SJCRH30 (cell line): ENCODE measurements at regions not wholly inside any gene's neighbourhood (a gene's known extent, or its start where the extent isn't known, plus 50 kb on each side); places are given as distances from the start of the nearest gene placed in this dataset.

Source experiments
- DNase-seq, 2 experiments: peaks; one replicate each; pipeline ENCODE4 v3.0.0-alpha.2; 2015 to 2020
- H3K27ac ChIP-seq: fragments of 250-450 bp; sonication (Bioruptor Pico); 2 replicates; pipeline ENCODE4 v1.5.1; 2020; ENCODE audit warnings: mild to moderate bottlenecking, moderate library complexity
- H3K27me3 ChIP-seq: fragments of 250-450 bp; sonication (Bioruptor Pico); 2 replicates; pipeline ENCODE4 v1.5.1; 2020; ENCODE audit warnings: mild to moderate bottlenecking, moderate library complexity
- H3K36me3 ChIP-seq: fragments of 250-450 bp; sonication (Bioruptor Pico); 2 replicates; pipeline ENCODE4 v1.5.1; 2020; ENCODE audit warnings: mild to moderate bottlenecking, moderate library complexity
- H3K4me1 ChIP-seq: fragments of 250-450 bp; sonication (Bioruptor Pico); 2 replicates; pipeline ENCODE4 v1.5.1; 2020; ENCODE audit warnings: mild to moderate bottlenecking, moderate library complexity
- H3K4me3 ChIP-seq: fragments of 250-450 bp; sonication (Bioruptor Pico); 2 replicates; pipeline ENCODE4 v1.5.1; 2020; ENCODE audit warnings: mild to moderate bottlenecking, moderate library complexity
- H3K9me3 ChIP-seq: fragments of 250-450 bp; sonication (Bioruptor Pico); replicated peaks from 2 replicates; pipeline ENCODE4 v1.5.1; 2020; ENCODE audit warnings: mild to moderate bottlenecking, moderate library complexity

DNA sequence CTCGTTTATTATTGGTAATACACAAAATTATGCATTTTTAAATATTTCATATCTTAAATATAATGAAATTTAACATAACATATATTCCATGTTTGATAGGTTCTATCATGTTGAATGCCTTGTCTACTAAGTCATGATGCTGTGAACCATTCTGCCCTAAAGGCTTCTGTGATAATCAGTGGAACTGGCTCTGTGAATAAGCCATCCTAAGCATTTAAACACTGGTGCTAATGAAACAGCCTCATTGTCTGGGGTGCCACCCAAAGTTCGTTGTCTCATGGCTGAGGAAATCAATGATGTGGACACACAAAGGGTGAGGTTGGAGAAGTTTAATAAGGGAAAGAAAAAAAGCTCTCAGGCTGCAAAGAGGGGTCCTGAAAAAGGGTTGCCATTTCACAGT lies 264.7 kb upstream of the ZRANB2 start:
- Histone ChIP-seq H3K27me3 (no peaks in the 10 kb centered on the region), H3K4me3 (no peak overlapping the region), H3K27ac (no peak overlapping the region), H3K36me3 (no peaks in the 10 kb centered on the region), H3K4me1 (no peaks in the 10 kb centered on the region), H3K9me3 (no peaks in the 10 kb centered on the region)
- no peak for DNase-seq

DNA sequence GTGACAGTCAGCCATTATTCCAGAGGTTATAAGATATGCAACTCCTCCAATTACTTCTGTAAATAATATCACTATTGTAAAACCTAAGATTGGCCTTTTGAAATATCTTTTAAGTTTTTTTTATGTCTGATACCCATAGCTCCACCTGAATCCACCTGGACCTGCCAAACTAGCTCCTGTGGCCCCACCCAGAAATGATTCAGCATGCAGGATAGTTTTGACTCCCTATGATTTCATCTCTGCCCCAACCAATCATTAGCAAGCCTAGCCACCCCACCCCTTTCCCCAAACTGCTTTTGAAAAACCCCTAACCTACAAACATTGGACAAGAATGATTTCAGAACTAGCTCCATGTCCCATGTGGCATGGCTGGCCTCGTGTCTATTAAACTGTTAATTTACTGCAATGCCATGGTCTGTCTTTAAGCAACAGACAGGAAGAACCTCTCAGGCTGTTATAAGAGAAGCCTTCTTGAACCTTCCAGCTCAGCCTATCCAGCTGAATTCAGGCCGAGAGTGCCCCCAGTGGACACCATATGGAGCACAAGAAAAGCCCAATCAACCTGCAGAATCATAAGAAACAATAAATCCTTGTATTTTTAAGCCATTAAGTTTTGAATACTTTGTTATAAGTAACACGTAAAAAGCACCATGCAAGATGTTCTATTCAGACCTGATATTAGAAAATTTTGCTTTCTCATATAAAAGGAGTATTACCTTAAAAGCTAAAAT lies 263.0 kb upstream of the ZRANB2 start:
- Histone ChIP-seq H3K4me1 (no peaks in the 10 kb centered on the region), H3K27ac (no peak overlapping the region), H3K36me3 (no peaks in the 10 kb centered on the region), H3K4me3 (no peak overlapping the region), H3K27me3 (no peaks in the 10 kb centered on the region), H3K9me3 (peaks cover 9% of the 10 kb centered on the region; the same call in 1 of the 2 replicates)
- DNase-seq = peak in 1 of 2 experiments; percentile 31

DNA sequence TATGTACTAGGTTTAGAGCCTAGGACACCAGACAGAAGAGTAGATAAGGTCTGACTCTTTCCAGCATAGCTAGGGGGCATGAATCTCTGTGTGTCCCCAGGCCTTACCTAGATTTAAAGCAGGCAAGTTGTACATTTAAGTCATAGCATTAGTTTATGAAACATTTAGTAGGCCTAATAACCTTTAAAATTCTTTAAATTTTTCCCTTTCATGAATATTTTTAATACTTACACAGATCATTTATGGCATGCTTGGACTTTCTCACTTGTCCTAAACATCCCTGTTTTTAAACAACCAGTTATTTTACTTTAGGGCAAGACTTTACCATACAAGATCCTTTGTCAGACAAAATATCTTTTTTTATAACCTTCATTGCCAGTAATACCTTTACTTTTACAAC lies 258.4 kb upstream of the ZRANB2 start:
- DNase-seq = peak in 1 of 2 experiments; percentile 13
- no peaks in the 10 kb centered on the region for H3K4me1 ChIP-seq
- no peak overlapping the region for H3K4me3 ChIP-seq
- H3K36me3 ChIP-seq = no peaks in the 10 kb centered on the region
- H3K27ac ChIP-seq = no peak overlapping the region
- no peaks in the 10 kb centered on the region for H3K27me3 ChIP-seq
- H3K9me3 ChIP-seq = peaks cover 10% of the 10 kb centered on the region; the same call in 1 of the 2 replicates

DNA sequence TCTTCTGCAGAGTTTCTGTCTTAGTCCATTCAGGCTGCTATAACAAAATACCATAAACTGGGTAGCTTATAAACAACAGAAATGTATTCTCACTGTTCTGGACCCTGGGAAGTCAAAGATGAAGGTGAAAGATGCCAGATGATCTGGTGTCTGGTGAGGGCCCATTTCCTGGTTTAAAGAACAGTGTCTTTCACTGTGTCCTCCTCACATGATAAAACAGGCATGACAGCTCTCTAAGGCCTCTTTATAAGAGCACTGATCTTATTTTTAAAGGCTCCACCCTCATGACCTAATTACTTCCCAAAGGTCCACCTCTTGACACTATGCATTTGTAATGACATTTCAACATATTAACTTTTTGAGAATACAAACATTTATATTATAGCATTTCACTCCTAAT lies 250.2 kb upstream of the ZRANB2 start:
- H3K27ac ChIP-seq = no peak overlapping the region
- H3K4me3 ChIP-seq = no peak overlapping the region
- no peak for DNase-seq
- H3K36me3 ChIP-seq = no peaks in the 10 kb centered on the region
- no peaks in the 10 kb centered on the region for H3K4me1 ChIP-seq
- H3K9me3 ChIP-seq = no peaks in the 10 kb centered on the region
- H3K27me3 ChIP-seq = no peaks in the 10 kb centered on the region

DNA sequence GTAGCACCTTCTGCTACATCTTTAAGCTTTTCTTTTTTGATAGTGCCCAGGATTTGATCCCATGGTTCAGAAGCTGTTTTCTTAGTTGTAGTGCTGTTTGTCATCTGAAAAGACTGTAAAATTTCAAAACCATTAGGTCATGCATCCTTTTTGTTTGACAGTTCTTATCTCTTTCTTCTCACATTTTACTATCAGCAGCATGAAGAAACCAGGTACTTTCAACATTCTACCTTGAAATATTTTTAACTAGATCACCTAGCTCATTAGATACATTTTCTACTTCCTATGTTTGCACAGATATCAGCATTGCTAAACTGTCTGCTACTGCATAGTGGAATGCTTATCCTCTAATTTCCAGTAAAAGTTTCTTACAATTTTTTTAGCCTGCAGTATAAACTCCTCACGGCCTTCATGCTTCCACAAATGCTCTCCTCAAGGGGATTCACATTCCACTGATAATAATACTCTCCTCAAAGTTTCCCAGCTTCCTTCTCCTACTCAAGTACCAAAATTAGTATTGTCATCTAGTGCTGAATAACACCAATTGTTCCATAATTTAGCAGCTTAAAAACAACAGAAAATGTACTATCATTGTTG lies 243.9 kb upstream of the ZRANB2 start:
- Histone ChIP-seq H3K4me3 (no peak overlapping the region), H3K36me3 (no peaks in the 10 kb centered on the region), H3K27me3 (no peaks in the 10 kb centered on the region), H3K27ac (no peak overlapping the region), H3K9me3 (no peaks in the 10 kb centered on the region), H3K4me1 (no peaks in the 10 kb centered on the region)
- DNase-seq = no peak

DNA sequence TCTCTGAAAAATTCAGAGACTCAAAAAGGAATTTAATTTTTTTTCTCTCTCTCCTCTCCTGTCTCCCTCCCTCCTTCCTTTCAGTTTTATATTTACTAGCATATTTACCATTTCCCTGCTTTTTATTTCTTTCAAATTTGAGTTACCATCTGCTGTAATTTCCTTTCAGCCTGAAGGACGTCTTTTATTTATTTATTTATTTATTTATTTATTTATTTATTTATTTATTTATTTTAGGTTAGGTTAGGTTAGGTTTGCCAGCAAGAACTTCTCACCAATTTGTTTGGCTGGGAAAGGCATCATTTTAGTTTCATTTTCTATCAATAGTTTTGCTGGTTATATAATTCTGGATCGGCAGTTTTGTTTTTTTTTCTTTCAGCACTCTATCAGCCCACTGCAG lies 231.7 kb upstream of the ZRANB2 start:
- no peak for DNase-seq
- H3K36me3 ChIP-seq = no peaks in the 10 kb centered on the region
- H3K27ac ChIP-seq = no peak overlapping the region
- H3K9me3 ChIP-seq = no peaks in the 10 kb centered on the region
- H3K4me3 ChIP-seq = no peak overlapping the region
- H3K4me1 ChIP-seq = peaks cover 4% of the 10 kb centered on the region
- H3K27me3 ChIP-seq = no peaks in the 10 kb centered on the region

DNA sequence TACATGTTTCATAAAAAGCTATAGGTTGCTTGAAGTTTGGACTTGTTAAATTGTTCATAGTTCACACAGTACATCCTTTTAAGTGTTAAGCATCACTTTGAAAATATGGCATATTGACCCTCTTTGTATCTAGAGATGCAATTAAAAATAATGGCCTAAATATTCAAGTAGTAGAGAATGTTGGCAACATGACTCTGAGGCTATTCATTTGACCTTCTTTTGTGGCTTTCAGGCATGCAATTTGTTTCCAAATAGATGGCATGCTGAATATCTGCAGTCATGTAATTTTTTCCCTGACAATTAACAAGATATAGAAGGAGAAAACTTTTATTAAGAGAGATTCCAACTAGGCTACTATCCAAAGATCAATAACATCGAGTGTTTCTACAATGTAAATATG lies 230.5 kb upstream of the ZRANB2 start:
- Histone ChIP-seq H3K27ac (no peak overlapping the region), H3K4me3 (no peak overlapping the region), H3K27me3 (no peaks in the 10 kb centered on the region), H3K4me1 (peaks cover 4% of the 10 kb centered on the region), H3K9me3 (no peaks in the 10 kb centered on the region), H3K36me3 (no peaks in the 10 kb centered on the region)
- DNase-seq = no peak

DNA sequence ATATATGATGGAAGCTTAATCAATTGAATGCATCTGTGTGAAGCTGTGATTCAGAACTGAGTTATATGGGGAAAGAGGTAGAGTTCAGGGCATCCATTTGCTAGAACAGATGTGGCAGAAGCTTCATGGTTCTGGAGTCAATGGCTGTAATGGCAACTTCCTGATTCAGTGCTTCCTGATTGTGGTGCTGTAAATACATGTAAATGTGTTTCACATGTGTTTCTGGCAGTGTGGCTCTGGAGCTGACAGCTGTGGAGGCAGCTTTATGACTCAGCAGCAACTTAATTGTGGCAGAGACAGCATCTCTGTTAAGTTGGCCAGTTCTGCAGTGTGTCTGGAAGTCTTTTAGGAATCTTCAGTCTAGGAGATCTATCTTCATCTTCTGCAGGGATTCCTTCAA lies 226.6 kb upstream of the ZRANB2 start:
- no peaks in the 10 kb centered on the region for H3K27me3 ChIP-seq
- peak; percentile 47 to 60 for DNase-seq
- no peak overlapping the region for H3K4me3 ChIP-seq
- H3K4me1 ChIP-seq = peaks cover 4% of the 10 kb centered on the region
- no peaks in the 10 kb centered on the region for H3K36me3 ChIP-seq
- H3K27ac ChIP-seq = no peak overlapping the region
- H3K9me3 ChIP-seq = no peaks in the 10 kb centered on the region

DNA sequence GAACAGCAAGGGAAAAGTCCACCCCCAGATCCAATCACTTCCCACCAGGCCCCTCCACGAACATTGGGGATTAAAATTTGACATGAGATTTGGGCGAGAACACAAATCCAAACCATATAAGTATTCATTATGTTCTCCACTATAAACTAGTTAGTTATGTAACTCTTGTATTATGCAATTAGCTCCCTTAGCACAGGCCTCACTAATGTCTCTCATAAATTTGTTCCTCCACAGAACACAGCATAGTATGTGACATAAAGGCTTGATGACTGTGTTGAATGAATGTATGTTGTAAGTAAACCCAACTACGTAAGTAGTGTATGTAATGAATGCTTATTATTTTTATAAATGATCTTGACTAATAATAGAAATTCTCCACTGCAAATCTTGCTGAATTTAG lies 223.3 kb upstream of the ZRANB2 start:
- Histone ChIP-seq H3K27ac (no peak overlapping the region), H3K27me3 (no peaks in the 10 kb centered on the region), H3K4me1 (peaks cover 4% of the 10 kb centered on the region), H3K9me3 (no peaks in the 10 kb centered on the region), H3K36me3 (no peaks in the 10 kb centered on the region), H3K4me3 (no peak overlapping the region)
- DNase-seq = no peak

DNA sequence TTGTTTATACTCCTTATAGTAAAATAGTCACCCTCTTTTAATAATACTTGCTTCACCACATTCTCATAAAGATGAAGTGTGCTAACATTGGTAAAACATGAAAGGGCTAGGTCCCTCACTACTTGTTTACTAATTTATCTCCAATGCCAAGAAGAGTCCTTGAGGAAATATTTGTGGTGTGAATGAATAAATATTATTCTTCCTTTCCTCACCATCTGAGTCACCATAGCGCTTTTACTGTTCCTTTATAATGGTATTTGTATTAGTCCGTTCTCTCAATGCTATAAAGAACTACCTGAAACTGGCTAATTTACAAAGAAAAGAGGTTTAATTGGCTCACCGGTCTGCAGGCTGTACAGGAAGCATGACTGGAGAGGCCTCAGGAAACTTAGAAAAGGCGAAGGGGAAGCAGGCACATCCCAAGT lies 222.8 kb upstream of the ZRANB2 start:
- H3K27ac ChIP-seq = no peak overlapping the region
- DNase-seq = no peak

DNA sequence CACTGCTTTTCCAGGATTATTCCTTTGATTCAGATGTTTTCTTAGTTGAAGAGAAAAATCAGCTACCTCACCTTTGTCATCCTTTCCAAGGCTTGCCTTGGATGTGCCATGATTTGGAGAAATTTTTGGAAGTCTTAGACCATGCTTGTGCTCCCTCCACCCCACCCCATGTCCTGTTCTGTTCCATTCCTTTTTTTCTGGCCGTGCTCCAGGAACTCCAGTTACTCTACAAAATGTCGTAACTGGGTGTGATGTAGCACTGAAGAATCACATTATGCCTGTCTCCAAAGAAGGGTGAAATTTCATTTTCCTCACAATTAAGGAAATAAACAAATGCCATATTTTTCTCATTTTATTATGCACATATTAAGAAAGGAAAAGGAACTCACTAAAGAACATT lies 217.8 kb upstream of the ZRANB2 start:
- no peaks in the 10 kb centered on the region; the same call in 1 of the 2 replicates for H3K9me3 ChIP-seq
- DNase-seq = no peak
- no peak overlapping the region for H3K27ac ChIP-seq
- H3K27me3 ChIP-seq = no peaks in the 10 kb centered on the region
- no peak overlapping the region for H3K4me3 ChIP-seq
- no peaks in the 10 kb centered on the region for H3K36me3 ChIP-seq
- no peaks in the 10 kb centered on the region for H3K4me1 ChIP-seq

More for the DNA sequence above, 222.8 kb upstream of the ZRANB2 start:
- no peaks in the 10 kb centered on the region for H3K36me3 ChIP-seq
- H3K4me1 ChIP-seq = peaks cover 4% of the 10 kb centered on the region
- no peaks in the 10 kb centered on the region for H3K27me3 ChIP-seq
- no peak overlapping the region for H3K4me3 ChIP-seq
- H3K9me3 ChIP-seq = no peaks in the 10 kb centered on the region

DNA sequence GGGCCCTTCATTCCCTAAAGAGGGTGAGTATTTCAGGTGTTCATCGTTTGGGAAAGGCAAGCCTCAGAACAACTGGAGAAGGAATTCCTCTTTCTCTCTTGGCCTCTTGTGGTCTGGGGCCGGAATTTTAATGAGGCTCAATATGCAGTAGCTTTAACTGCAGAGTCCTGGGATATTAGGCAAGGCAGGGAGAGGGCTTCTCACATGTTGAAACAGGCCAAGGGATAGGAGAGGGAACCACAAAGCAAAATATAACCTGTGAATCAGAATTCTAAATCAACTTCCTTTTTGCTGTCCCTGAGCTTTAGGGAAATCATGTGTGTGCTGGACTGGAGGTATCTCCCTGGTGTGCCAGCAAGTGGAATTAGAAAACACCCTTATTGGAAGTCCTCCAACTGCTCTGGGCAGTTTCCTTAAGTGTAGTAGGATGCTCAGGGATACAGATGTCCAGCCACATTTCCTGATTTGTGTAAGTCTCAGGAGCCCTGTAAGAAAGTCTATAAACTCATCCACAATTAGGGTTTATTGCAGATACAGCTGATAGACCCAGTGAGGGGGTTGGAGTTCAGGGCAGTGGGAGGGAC lies 215.8 kb upstream of the ZRANB2 start:
- H3K9me3 ChIP-seq = no peaks in the 10 kb centered on the region; the same call in 1 of the 2 replicates
- H3K36me3 ChIP-seq = no peaks in the 10 kb centered on the region
- H3K4me3 ChIP-seq = no peak overlapping the region
- no peaks in the 10 kb centered on the region for H3K27me3 ChIP-seq
- no peak overlapping the region for H3K27ac ChIP-seq
- no peaks in the 10 kb centered on the region for H3K4me1 ChIP-seq
- DNase-seq = no peak

DNA sequence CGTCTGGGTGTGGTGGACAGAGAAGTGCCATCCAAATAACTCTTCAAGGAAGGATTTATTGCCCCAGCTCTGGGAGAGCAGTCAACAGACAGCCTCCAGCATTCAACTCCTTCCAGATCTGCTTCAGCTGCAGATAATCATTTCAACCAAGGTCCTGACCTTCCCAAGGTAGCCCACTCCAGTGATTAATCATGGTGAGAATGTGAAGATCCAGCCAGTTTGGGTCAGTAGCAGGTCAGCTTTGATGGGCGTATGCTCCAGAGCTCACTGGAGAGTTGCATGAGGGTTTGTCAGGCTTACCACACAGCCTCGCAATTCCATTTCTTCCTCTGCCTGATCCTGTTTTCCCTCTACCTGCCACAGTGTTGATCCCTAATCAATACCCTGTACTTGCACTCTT lies 214.5 kb upstream of the ZRANB2 start:
- no peak overlapping the region for H3K4me3 ChIP-seq
- H3K4me1 ChIP-seq = no peaks in the 10 kb centered on the region
- H3K27me3 ChIP-seq = no peaks in the 10 kb centered on the region
- H3K27ac ChIP-seq = no peak overlapping the region
- no peak for DNase-seq
- H3K36me3 ChIP-seq = no peaks in the 10 kb centered on the region
- no peaks in the 10 kb centered on the region; the same call in 1 of the 2 replicates for H3K9me3 ChIP-seq

DNA sequence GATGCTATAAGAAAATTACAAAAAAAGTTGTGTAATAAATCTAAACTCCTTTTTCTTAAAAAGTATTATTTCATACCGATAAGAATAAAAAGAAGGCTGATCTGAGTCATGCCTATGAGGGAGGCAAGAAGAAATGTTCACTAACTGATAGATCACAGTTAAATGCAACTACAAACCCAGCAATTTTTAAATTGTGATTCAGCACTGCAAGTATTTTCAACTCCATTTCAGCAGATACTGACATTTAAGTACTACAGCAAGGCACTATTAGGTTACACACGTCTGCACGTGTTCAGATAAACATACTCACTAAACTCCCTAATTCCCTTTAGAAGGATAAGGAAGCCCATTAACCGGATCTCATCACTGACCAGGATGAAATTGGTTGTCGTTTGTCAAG lies 213.3 kb upstream of the ZRANB2 start:
- Histone ChIP-seq H3K27ac (no peak overlapping the region), H3K4me3 (no peak overlapping the region), H3K36me3 (no peaks in the 10 kb centered on the region), H3K4me1 (no peaks in the 10 kb centered on the region), H3K9me3 (no peaks in the 10 kb centered on the region; the same call in 1 of the 2 replicates), H3K27me3 (no peaks in the 10 kb centered on the region)
- no peak for DNase-seq

DNA sequence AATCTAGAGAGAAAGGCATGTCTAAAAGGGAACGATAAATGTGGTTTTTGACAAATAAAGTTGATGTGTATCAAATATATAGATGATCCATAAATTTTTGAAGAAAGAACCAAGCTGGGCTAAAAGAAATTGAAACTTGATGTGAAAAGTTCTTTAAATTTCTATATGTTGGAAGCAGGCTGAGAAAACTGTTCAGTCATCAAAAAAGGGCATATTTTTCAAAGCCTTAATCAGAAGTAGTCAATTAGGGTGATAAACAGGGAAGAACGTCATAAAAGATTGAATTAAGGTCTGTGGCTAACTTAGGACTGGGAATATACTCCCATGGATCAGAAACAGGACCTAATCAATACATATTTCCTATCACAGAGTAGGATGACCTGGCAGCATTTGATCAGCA lies 211.4 kb upstream of the ZRANB2 start:
- Histone ChIP-seq H3K36me3 (no peaks in the 10 kb centered on the region), H3K4me1 (no peaks in the 10 kb centered on the region), H3K4me3 (no peak overlapping the region), H3K27ac (no peak overlapping the region), H3K9me3 (no peaks in the 10 kb centered on the region; the same call in 1 of the 2 replicates), H3K27me3 (no peaks in the 10 kb centered on the region)
- no peak for DNase-seq
